BJ (cell line): ENCODE measurements at regions not wholly inside any gene's neighbourhood (a gene's known extent, or its start where the extent isn't known, plus 50 kb on each side); places are given as distances from the start of the nearest gene placed in this dataset.

ENCODE experiments used
- CTCF ChIA-PET: fragments of 350-600 bp; formaldehyde crosslinking; extraction: SDS; loops from one replicate; lab custom pipeline; 2021; ENCODE audit warnings: antibody characterized with exemption, inconsistent platforms; lab: Yijun Ruan, JAX
- POLR2A ChIA-PET: fragments of 300-600 bp; sonication (Branson Sonifier 250); formaldehyde crosslinking; extraction: SDS; loops from one replicate; lab custom pipeline; 2021; ENCODE audit warnings: antibody characterized with exemption; lab: Charles Lee
- DNase-seq: peaks from one replicate; pipeline ENCODE4 v3.0.0-alpha.2; 2011; ENCODE audit warnings: low read depth
- H3K27me3 ChIP-seq: 2 replicates; pipeline ENCODE4 v1.6.0; 2011; ENCODE audit warnings: low read length; ENCODE audit not compliant: control insufficient read depth, insufficient read depth
- H3K36me3 ChIP-seq: 2 replicates; pipeline ENCODE4 v1.5.1; 2011; ENCODE audit warnings: low read length; ENCODE audit not compliant: control insufficient read depth, insufficient read depth
- H3K4me3 ChIP-seq: 2 replicates; pipeline ENCODE4 v1.5.1; 2011; ENCODE audit warnings: low read depth, mild to moderate bottlenecking, control low read depth, low read length
- CTCF ChIP-seq: IDR thresholded peaks from 2 replicates; pipeline ENCODE4 v1.5.1; 2011; ENCODE audit warnings: low read depth, mild to moderate bottlenecking, control low read depth, inconsistent platforms, low read length, moderate library complexity; ENCODE audit not compliant: insufficient read depth

- H3K4me3 ChIP-seq, result no peak overlapping the region
Observed at GRCh38 chr21:28072601-28073000, 920.1 kb downstream of the LTN1 start.

GRCh38 chr21:28069450-28069923, 923.2 kb downstream of the LTN1 start:
- POLR2A ChIA-PET, result no interaction called here
- TF ChIP-seq CTCF, result no peak
- no peak for DNase-seq
- Histone ChIP-seq H3K4me3 (no peak overlapping the region), H3K36me3 (no peaks in the 10 kb centered on the region), H3K27me3 (no peaks in the 10 kb centered on the region)
- CTCF ChIA-PET, result no interaction called here

More at GRCh38 chr21:28072601-28073000, 920.1 kb downstream of the LTN1 start:
- Histone ChIP-seq H3K36me3 (no peaks in the 10 kb centered on the region), H3K27me3 (no peaks in the 10 kb centered on the region)
- POLR2A ChIA-PET, result no interaction called here
- TF ChIP-seq CTCF, result no peak
- CTCF ChIA-PET, result interaction anchor here (1.2 kb wide), 1 partner anchor 9 kb away, joined by 3 read pairs; no protein-coding TSS in a partner anchor
- no peak for DNase-seq

GRCh38 chr21:28068455-28069358, 924.0 kb downstream of the LTN1 start:
- no peak for TF ChIP-seq CTCF
- Histone ChIP-seq H3K27me3 (no peaks in the 10 kb centered on the region), H3K4me3 (no peak overlapping the region), H3K36me3 (no peaks in the 10 kb centered on the region)
- ChIA-PET POLR2A (no interaction called here), CTCF (interaction anchor here (0.8 kb wide), 1 partner anchor 265 kb away, joined by 3 read pairs; no protein-coding TSS in a partner anchor)
- no peak for DNase-seq

GRCh38 chr21:28066596-28067387, 925.9 kb downstream of the LTN1 start:
- CTCF ChIA-PET, result interaction anchor here (0.6 to 1.1 kb wide), 3 partner anchors 188 to 1334 kb away, joined by 3 read pairs; no protein-coding TSS in a partner anchor
- TF ChIP-seq CTCF, result no peak
- POLR2A ChIA-PET, result no interaction called here
- H3K4me3 ChIP-seq, result no peak overlapping the region
- no peak for DNase-seq
- no peaks in the 10 kb centered on the region for H3K36me3 ChIP-seq
- no peaks in the 10 kb centered on the region for H3K27me3 ChIP-seq

GRCh38 chr21:28066076-28066475, 926.6 kb downstream of the LTN1 start:
- peak; percentile 37 for DNase-seq
- ChIA-PET CTCF (interaction anchor here (1.1 kb wide), 1 partner anchor 680 kb away, joined by 3 read pairs; no protein-coding TSS in a partner anchor), POLR2A (no interaction called here)
- Histone ChIP-seq H3K4me3 (no peak overlapping the region), H3K27me3 (no peaks in the 10 kb centered on the region), H3K36me3 (no peaks in the 10 kb centered on the region)
- no peak for TF ChIP-seq CTCF
